ENCODE measurements at regions not wholly inside any gene's neighbourhood (a gene's known extent, or its start where the extent isn't known, plus 50 kb on each side); places are given as distances from the start of the nearest gene placed in this dataset.
"Not testable (repeated sequence)": the region's sequence is repeated elsewhere in the genome, so short reads cannot be mapped to it uniquely, and the experiment has no call there.

DNA sequence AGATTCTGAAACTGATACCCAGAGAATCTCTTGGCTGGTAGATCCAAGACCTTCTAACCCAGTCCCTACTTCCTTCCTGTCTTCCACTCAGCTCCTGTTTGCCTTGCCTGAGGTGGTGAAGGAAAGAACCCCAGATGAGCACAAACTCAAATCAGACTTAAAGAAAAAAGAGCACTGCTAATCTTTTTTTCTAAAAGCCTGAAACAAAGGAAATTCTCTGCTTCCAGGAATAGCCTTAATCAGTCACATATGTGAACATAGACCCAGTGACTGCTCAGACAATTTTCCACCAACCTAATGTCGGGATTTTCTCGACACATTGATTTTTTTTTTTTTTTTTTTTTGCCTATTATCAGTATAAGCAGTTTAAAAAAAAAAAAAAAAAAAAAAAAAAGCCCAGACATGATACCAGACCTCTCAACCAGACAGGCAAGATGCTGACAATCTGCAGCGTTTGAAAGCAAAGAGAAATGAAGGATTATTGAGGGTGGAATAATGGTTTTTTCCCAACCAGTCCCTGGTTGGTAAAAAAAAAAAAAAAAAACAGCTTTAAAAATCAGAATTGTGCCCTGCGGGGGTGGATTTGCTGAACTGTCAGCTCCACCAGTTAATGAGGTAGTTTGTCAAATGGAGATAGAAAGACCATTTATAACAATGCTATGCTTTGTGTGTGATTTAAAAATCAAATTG, 256.8 kb upstream of the RARB start:
- DNase-seq: no peak

DNA sequence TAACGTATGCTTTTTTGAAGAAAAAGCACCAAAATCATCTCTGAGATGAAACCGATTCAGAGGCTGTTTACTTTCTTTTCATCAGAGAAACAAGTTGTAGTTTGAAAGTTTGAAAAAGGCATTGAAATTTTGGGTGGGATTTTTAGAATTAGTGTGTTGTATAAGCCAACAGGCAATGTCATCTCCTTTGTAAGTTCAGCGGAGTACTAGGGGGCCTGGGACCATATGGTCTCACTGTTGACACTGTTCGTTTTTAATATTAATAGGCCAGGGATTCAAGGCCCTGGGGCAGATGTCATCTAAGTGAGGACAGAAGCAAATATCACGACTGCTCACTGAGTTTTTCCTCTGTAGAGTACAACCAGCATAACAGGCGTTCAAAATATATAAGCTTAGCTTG, 256.2 kb upstream of the RARB start:
- DNase-seq: no peak

DNA sequence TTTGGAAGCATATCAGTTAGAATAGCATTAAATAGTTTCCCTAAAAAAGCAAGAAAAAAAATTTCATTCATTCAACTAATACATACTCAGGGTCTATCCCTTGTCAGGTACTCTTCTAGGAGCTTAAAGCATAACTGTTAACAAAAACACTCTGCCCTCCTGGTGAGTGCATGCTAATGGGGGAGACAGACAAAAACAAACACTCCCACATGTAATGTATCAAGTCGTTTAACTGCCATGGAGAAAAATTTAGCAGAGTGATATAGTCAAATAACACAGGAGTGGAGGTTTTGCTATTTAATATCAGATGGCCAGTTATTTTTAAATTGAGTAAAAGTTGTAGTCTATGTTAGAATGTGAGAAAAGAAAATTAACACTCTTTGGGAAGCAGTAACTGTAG, 254.5 kb upstream of the RARB start:
- no peak for DNase-seq

DNA sequence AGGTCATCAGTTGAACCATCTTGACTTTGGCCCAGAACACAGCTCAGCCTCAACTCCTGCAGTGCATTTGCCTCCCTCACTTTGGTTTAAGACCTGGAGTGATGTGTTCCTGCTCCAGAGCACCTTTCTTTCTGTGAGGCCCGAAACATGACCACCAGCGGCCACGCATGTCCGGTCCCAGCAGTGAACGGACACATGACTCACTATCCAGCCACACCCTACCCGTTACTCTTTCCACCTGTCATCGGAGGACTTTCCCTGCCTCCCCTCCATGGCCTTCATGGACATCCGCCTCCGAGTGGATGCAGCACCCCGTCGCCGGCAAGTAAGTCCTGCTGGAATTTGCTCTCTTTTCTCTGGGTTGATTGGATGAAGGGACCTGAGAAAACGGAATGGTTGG, 253.8 kb upstream of the RARB start:
- no peak for DNase-seq

DNA sequence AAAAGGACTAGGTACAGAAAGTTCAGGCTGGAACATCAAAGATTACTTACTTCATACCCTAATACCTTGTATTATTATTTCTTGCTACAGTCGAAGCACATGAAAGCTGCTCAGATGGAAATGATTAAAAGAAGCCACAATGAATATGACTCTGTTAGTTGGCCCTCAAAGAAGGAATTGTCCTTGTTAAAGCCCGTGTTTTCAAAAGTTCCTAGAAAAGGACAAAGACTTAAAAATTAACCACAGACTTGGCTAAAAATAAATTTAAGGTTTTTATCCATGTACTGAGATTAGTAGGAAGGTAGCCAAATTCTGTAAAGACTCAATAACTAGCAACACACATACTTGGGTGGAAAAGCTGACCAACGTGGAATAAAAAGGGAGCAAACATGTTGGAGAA, 251.0 kb upstream of the RARB start:
- no peak for DNase-seq

DNA sequence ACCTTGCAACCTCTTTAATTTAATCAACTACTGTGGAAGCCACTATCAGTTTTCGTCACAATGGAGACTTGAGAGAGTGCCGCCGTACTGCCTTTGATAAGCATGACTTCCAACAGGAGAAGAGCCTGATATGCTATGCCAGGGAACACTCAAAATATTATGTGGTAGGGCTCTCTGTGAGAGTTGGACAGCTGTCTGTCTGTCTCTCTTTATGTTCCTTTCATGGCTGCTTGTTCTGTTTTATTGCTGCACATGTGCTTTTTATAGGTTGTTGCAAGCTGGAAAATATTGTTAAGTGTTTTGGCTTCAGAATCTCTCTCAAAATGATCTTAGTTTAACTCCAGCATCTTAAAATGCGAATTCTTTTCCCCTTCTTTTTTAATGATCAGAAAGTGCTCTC, 249.4 kb upstream of the RARB start:
- DNase-seq: no peak

DNA sequence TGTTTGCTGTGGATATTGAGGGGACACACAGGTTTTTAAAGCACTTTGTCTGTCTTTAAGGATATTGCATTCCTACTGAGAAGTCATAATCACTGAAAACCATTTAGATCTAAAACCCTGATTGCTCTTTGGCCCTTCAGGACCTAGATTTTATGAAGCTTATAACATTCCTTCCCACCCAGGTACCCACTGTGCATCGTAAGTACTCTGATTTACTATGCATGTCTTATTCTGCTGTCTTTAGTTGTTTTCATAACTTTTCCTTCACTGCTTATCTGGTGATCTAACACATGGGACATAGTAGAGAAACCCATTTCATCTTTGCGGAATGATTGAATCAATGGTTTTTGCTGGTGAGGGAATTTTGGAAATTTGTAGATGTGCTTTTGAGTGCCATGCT, 247.0 kb upstream of the RARB start:
- DNase-seq: no peak

DNA sequence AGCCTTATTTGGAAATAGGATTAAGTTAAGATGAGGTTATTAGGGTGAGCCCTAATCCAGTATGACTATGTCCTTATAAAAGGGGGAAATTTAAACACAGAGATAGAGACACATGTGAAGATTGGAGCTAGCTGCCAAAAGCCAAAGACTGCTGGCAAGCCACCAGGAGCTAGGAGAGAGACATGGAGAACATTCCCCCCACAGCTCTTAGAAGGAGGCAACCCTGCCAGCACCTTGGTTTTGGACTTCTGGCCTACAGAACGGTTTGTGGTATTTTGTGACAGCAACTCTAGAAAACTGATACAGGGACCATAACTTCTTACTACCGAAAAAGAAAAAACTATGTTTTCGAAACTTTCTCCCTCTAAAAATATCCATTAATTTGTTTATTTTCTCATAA, 245.3 kb upstream of the RARB start:
- DNase-seq: no peak

DNA sequence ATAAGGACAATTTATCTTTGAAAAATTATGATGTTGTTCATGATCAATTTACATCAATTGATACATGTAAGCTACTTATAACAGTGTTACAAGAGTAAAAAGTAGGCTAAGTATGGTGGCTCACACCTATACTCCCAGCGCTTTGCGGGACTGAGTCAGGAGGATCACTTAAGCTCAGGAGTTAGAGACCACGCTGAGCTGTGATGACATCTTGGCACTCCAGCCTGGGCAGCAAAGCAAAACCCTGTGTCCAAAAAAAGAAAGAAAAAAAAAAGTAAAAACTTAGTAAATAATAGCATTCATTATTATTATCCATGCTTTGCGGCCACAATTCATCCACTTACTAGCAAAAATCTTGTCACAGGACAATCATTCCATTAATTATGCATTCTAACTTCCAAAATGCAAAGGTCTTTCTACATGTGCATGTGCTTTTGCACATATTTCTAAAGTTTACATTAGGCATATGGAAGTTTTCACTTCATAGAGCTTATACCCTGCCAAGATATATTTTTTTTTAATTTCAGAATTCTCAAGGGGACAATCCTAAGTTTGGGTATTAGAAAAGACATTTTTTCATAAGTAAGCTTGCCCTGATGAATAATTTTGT, 243.3 kb upstream of the RARB start:
- no peak for DNase-seq

DNA sequence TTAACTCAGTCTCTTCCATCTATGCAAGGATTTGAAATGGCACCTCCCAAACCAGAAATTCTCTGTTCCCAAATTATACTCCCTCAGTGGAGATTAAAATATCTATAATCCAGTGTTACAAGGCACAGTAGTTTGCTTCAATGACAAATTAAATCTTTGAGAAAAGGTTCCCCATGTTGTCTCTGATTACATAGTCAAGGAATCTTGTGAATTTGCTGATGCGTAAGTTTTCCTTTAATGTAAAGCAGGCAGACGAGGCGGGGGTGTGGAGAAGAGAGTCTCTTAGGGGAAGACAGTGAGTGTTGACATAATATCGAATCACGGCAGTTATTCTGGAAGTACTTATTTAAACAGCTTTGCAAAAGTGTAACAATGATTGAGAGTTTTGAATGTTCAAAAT, 236.4 kb upstream of the RARB start:
- no peak for DNase-seq

DNA sequence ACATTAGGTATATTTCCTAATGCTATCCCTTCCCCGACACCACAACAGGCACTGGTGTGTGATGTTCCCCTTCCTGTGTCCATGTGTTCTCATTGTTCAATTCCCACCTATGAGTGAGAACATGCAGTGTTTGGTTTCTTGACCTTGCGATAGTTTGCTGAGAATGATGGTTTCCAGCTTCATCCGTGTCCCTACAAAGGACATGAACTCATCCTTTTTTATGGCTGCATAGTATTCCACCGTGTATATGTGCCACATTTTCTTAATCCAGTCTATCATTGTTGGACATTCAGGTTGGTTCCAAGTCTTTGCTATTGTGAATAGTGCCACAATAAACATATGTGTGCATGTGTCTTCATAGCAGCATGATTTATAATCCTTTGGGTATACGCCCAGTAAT, 228.5 kb upstream of the RARB start:
- not testable (repeated sequence) for DNase-seq

DNA sequence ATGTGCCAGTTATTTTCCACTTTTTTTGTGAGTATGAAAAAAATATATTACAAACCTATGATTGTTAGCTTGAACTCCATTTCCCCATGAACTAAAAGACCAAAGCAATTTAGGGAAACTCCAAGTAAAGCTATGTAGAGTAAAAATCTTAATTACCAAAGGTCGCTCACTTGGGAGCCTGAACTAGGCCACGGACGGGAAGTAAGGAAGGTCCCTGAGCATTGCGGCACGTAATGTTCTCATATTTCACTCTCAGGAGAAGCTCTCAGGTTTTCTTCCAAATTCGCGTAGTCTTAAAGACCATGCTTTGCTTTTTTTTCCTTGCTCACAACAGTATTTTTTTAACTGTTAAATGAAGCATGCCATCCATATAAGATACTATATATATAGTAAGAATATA, 215.3 kb upstream of the RARB start:
- DNase-seq: no peak

DNA sequence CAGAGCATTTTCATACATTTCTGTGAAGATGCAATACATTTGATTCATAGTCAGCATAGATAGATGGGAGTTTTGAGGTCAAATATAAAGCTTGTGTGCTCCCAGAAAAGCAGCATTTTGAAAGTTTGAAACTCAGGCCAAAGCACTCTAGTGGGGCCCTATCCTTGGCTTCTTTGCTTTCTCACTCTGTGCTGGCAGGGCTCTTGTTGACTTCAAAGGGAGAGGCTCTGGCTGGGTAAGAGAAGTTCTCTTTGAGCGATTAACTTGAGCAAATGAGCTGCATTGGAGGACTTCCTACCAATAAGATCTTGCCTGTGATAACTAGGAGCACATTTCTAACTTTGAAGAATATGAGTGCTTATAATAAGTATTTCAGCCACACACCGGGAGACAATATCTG, 214.0 kb upstream of the RARB start:
- no peak for DNase-seq

DNA sequence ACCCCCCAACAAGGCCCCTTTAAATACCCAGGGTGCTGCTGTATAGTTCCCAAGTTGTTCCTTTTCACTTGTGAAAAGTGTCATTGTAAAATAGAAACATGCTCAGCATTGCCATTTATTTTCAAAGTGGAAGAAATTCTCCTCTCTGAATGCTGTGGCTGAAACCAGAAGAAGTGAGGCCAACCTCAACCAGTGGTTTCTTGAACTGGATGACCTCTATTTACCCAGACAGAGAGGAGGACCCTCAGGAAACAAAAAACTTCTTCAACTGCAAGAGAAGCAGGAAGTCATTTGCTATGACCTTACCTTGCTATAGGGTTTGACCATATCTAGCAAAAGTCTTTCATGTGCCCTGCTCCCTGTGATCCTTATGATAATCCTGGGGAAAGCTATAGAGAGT, 209.7 kb upstream of the RARB start:
- no peak for DNase-seq

DNA sequence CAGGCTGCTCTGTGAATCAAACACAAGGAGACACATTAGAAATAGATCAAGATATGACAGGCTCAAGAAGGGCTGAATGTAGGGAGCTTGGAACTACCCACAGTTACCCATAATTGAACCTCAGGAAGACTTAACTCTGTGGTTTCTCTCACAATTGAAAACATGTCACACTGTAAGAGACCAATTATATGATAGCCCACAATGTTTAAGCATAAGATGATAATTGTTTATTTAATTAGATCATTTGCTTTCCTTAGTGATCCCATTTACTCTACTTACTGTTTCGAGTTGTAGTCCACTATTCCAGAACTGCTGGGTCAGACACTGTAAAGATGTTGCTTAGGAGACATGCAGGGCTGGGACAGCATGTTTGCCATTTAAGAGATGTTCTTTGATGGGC, 201.3 kb upstream of the RARB start:
- no peak for DNase-seq

DNA sequence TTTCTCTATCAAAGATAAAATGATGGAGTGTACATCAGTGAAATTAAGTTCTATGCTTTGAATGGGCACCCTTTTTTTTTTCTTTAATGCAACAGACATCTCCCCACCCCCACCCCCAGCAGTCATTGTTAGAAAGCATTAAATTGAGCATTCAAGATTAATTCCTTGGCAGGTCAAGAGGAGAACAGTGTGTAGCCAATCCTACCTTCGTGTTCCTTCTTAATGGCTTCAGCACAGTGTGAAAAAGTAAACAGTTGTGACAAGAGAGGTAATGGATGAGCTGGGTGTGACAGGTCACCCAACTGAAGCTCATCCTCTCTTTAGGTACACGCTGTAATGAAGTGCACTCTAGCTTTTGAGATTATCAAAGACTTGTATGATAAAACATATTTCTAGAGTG, 198.5 kb upstream of the RARB start:
- no peak for DNase-seq

DNA sequence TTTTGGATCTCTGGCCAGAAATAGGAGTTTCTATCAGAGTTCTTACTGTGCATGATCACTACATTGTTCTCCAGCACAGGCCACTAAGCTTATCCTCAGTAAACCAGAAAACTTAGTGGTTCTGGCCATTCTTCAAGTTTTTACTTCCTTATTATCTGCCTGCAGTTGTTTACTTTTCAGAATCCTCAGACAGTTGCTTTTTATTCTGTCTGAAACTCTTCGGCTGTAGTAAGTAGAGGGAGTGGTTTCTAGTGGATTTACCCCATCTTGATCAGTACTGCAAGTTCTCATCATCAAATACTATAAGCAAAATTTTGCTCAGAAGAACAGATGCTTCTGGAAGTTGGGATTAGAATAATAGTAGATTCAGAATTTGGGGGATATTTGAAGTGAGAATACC, 193.0 kb upstream of the RARB start:
- no peak for DNase-seq

DNA sequence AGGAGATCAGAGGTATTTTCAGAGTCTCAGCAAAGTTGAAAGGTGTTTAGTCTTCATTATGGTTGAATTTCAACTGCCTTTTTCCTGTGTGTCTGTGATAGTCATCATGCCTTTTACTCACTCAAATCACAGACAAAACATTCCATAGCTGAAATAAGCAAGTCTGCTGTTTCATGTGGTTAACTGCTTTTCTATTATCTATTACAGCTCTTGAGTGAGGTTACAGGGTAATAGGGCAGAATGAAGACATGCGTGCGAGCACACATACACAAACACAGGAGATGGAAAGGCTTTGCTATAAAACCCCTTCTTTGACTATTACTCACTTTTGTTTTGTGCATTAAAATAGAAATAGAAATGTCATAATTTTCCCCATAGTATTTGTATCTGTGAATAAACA, 192.6 kb upstream of the RARB start:
- no peak for DNase-seq

DNA sequence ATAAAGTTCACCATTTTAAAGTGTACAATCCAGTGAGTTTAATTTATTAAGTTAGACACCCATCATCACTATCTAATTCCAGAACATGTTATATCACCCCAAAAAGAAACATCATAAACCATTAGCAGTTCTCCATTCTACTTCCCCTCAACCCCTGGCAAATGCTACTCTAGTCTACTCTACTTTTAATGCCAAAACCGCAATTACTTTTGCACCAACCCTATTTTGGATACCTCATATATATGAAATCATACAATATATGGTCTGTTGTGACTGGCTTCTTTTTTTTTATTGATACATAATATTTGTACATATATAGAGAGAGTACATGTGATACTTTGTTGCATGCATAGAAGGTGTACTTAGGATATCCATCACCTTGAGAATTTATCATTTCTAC, 190.5 kb upstream of the RARB start:
- no peak for DNase-seq

DNA sequence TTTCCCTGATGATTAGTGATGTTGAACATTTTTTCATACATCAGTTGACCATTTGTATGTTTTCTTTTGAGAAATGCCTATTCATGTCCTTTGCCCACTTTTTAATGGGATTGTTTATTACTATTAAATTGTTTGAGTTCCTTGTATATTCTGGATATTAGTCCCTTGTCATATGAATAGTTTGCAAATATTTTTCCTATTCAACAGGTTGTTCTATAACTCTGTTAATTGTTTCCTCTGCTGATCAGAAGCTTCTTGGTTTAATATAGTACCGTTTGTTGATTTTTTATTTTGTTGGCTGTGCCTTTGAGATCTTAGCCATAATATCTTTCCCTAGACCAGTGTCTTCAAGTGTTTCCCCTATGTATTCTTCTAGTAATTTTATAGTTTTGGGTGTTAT, 189.0 kb upstream of the RARB start:
- DNase-seq: no peak

DNA sequence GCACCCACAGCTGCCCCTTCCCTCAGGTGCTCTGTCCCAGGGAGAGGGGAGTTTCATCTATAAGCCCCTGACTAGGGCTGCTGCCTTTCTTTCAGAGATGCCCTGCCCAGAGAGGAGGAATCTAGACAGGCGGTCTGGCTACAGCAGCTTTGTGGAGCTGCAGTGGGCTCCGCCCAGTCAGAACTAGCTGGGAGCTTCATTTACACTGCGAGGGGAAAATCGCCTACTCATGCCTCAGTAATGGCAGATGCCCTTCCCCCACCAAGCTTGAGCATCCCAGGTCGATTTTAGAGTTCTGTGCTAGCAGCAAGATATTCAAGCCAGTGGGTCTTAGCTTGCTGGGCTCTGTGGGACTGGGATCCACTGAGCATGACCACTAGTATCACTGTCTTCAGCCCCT, 181.2 kb upstream of the RARB start:
- DNase-seq: no peak

DNA sequence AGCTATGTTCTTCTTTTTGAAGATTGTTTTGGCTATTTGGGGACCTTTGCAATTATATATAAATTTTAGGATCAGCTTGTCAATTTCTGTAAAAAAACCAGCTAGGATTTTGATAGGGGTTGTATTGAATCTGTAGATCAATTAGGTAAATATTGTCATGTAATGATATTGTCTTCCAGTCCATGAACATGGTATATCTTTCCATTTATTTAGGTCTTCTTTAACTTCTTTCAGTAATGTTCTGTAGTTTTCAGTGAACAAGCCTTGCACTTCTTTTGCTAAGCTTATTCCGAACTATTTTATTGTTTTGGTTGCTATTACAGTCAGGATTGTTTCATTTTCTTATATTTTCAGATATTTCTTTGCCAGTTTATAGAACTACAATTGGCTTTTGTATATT, 175.8 kb upstream of the RARB start:
- no peak for DNase-seq

DNA sequence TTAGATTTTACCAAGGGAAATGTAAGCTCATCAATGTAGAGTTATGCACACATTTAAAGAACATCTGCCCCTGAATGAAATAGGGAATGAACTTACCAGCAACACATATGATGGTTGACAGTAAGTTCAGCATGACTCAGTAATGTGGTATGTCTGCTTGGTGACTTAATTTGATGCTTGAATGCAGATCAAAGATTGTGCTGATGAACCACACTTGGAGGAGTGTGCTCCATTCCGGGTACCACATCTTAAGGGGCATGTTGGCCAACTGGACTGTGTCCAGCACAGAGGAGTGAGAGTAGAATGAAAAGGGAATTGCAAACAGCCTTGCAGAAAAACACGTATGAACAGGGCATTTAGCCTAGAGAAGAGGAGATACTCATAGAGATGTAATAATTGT, 171.0 kb upstream of the RARB start:
- DNase-seq: no peak

DNA sequence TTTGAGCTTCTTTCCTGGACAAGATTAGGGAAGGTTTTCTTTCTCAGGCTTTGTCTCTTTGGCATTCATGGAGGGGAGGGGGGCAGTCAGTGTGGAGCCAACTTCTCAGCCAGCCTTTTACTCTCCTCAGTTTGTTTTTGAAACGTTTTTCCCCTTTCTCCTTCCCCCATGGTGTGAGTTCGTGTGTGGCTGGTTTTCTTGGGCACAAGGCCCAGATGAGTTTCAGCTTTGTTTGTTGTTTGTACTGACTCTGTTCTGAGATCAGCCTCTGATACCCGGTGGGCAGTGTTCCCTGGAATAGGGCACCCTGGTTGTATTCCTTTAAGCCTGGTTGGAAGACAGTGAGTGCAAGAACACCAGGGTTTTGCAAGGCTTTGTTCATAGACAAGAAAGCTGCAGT, 168.2 kb upstream of the RARB start:
- no peak for DNase-seq

DNA sequence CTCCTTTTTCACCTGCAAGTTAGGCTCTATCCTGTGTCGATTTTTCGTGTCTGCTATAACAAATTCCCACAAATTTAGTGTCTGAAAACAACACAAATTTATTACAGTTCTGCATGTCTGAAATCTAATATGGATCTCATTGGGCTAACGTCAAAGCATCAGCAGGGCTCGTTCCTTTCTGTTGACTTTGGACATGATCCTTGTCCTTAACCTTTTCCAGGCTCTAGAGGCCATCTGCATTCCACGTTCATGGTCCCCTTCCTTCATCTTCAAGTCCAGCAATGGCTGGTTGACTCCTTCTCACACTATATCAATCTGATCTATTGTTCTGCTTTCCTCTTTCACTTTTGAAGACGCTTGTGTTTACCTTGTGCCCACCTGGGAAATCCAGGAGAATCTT, 165.7 kb upstream of the RARB start:
- DNase-seq: no peak

DNA sequence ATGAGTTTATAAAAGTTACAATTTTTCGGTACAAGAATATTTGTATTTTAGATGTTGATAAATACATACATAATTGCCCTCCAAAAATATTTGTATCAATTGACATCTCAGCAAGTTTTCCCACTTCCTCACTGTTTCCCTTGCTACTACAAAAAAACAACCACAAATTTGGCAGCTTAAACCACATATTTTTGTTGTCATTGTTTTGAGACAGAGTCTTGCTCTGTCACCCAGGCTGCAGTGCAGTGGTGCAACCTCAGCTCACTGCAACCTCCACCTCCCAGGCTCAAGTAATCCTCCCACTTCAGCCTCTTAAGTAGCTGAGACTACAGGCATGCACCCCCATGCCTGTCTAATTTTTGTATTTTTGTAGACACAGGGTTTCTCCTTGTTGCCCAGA, 162.8 kb upstream of the RARB start:
- DNase-seq: no peak
